ENCODE measurements at regions not wholly inside any gene's neighbourhood (a gene's known extent, or its start where the extent isn't known, plus 50 kb on each side); places are given as distances from the start of the nearest gene placed in this dataset.

DNA sequence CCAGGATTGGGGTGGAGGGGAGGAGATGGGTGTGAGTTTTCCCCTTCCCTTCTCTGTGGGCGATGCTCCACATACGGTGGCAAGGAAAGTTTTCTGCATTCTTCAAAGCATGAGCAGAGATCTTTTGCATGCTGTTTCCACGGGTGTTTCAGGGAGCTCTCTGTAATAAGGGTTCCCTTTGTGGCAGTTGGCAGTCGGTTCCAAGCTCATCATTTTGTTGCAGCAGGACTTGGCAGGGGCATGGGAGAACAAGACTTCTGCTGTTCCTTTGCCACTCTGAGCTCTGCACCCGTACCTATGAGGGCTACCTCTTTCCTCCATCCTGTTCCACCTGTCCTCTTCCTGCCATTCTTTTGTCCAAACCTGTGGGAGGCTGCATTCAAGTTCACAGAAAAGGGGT is 71.3 kb upstream of the SPRED2 start:
- TF ChIP-seq POLR2A (IDR thresholded peaks at IDR 0.05) = no peak
- TF ChIP-seq, protein P1, sequence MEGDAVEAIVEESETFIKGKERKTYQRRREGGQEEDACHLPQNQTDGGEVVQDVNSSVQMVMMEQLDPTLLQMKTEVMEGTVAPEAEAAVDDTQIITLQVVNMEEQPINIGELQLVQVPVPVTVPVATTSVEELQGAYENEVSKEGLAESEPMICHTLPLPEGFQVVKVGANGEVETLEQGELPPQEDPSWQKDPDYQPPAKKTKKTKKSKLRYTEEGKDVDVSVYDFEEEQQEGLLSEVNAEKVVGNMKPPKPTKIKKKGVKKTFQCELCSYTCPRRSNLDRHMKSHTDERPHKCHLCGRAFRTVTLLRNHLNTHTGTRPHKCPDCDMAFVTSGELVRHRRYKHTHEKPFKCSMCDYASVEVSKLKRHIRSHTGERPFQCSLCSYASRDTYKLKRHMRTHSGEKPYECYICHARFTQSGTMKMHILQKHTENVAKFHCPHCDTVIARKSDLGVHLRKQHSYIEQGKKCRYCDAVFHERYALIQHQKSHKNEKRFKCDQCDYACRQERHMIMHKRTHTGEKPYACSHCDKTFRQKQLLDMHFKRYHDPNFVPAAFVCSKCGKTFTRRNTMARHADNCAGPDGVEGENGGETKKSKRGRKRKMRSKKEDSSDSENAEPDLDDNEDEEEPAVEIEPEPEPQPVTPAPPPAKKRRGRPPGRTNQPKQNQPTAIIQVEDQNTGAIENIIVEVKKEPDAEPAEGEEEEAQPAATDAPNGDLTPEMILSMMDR (IDR thresholded peaks at IDR 0.05) = no peak

Measured in suprapubic skin (tissue), 3 donors.